ENCODE measurements at regions not wholly inside any gene's neighbourhood (a gene's known extent, or its start where the extent isn't known, plus 50 kb on each side); places are given as distances from the start of the nearest gene placed in this dataset.
"Not testable (repeated sequence)": the region's sequence is repeated elsewhere in the genome, so short reads cannot be mapped to it uniquely, and the experiment has no call there.

GRCh38 chr16:35574454-35575431 lies 2115.3 kb downstream of the TP53TG3F start:
- DNase-seq (ENCODE audit: low read depth) = no peak
- H3K4me3 ChIP-seq (ENCODE audit: low read length) = no peak overlapping the region
- no peak for TF ChIP-seq CTCF (IDR thresholded peaks at IDR 0.05; ENCODE audit: insufficient read depth, low read depth, low read length, missing control alignments)

- DNase-seq (ENCODE audit: low read depth) = no peak
- no peak for TF ChIP-seq CTCF (IDR thresholded peaks at IDR 0.05; ENCODE audit: insufficient read depth, low read depth, low read length, missing control alignments)
- H3K4me3 ChIP-seq (ENCODE audit: low read length) = no peak overlapping the region
These were observed 2116.0 kb downstream of the TP53TG3F start for GRCh38 chr16:35575432-35575821.

GRCh38 chr16:35585411-35585810 lies 2126.0 kb downstream of the TP53TG3F start:
- no peak for TF ChIP-seq CTCF (IDR thresholded peaks at IDR 0.05; ENCODE audit: insufficient read depth, low read depth, low read length, missing control alignments)
- H3K4me3 ChIP-seq (ENCODE audit: low read length) = no peak overlapping the region
- no peak for DNase-seq (ENCODE audit: low read depth)

GRCh38 chr16:35590913-35591312 lies 2131.5 kb downstream of the TP53TG3F start:
- DNase-seq (ENCODE audit: low read depth); H3K4me3 ChIP-seq (ENCODE audit: low read length): not testable (repeated sequence)

GRCh38 chr16:35596467-35596866 lies 2137.1 kb downstream of the TP53TG3F start:
- H3K4me3 ChIP-seq (ENCODE audit: low read length) = no peak overlapping the region
- TF ChIP-seq CTCF (IDR thresholded peaks at IDR 0.05; ENCODE audit: insufficient read depth, low read depth, low read length, missing control alignments) = no peak
- no peak for DNase-seq (ENCODE audit: low read depth)

- DNase-seq (ENCODE audit: low read depth) = peak; percentile 3
- H3K4me3 ChIP-seq (ENCODE audit: low read length) = no peak overlapping the region
- no peak for TF ChIP-seq CTCF (IDR thresholded peaks at IDR 0.05; ENCODE audit: insufficient read depth, low read depth, low read length, missing control alignments)
These were observed 2139.4 kb downstream of the TP53TG3F start for GRCh38 chr16:35598696-35599332.

- H3K4me3 ChIP-seq (ENCODE audit: low read length) = no peak overlapping the region
- no peak for TF ChIP-seq CTCF (IDR thresholded peaks at IDR 0.05; ENCODE audit: insufficient read depth, low read depth, low read length, missing control alignments)
- DNase-seq (ENCODE audit: low read depth) = peak; percentile 4
These were observed 2140.2 kb downstream of the TP53TG3F start for GRCh38 chr16:35599429-35600160.

- not testable (repeated sequence) for DNase-seq (ENCODE audit: low read depth); H3K4me3 ChIP-seq (ENCODE audit: low read length)
These were observed 2140.7 kb downstream of the TP53TG3F start for GRCh38 chr16:35600161-35600555.
